Liver (tissue), 3 donors: ENCODE measurements at regions not wholly inside any gene's neighbourhood (a gene's known extent, or its start where the extent isn't known, plus 50 kb on each side); places are given as distances from the start of the nearest gene placed in this dataset.

ENCODE experiments used
- CTCF ChIP-seq: fragments of 150-350 bp; IDR thresholded peaks from 2 replicates; pipeline ENCODE4 v1.5.1; 2017; ENCODE audit warnings: improper control_type of control experiment, low read depth, low read length; ENCODE audit not compliant: missing input control
- REST ChIP-seq: IDR thresholded peaks from 2 replicates; pipeline ENCODE4 v1.6.1; 2016; ENCODE audit warnings: antibody characterized with exemption, mild to moderate bottlenecking
- TAF1 ChIP-seq: conservative IDR thresholded peaks from 2 replicates; pipeline ENCODE4 v1.6.1; 2016; ENCODE audit warnings: antibody characterized with exemption, mild to moderate bottlenecking
- donor health status: healthy.
- donor health status: healthy.

- no peak for TF ChIP-seq CTCF
- no peak for TF ChIP-seq REST
- TF ChIP-seq TAF1 = no peak
Measured at GRCh38 chr10:120308589-120308988, 148.4 kb upstream of the PLPP4 start.
